LoVo (cell line): ENCODE measurements at regions not wholly inside any gene's neighbourhood (a gene's known extent, or its start where the extent isn't known, plus 50 kb on each side); places are given as distances from the start of the nearest gene placed in this dataset.
A peak's percentile ranks its signal among the peaks of the same experiment; 100 is the strongest.

Experiments used
- DNase-seq: peaks from one replicate; pipeline ENCODE4 v3.0.0-alpha.2; 2016; ENCODE audit warnings: low spot score

GRCh38 chr20:24762791-24763350 lies 186.2 kb upstream of the CST7 start:
- DNase-seq, result no peak

- DNase-seq, result no peak
These were observed 185.6 kb upstream of the CST7 start for GRCh38 chr20:24763386-24764026.

- DNase-seq, result no peak
These were observed 184.9 kb upstream of the CST7 start for GRCh38 chr20:24764027-24764793.

GRCh38 chr20:24764794-24765202 lies 184.3 kb upstream of the CST7 start:
- DNase-seq, result no peak

- no peak for DNase-seq
These were observed 183.5 kb upstream of the CST7 start for GRCh38 chr20:24765316-24766142.

- DNase-seq, result no peak
These were observed 182.9 kb upstream of the CST7 start for GRCh38 chr20:24766143-24766527.

- no peak for DNase-seq
These were observed 182.0 kb upstream of the CST7 start for GRCh38 chr20:24766826-24767622.

- DNase-seq, result no peak
These were observed 181.4 kb upstream of the CST7 start for GRCh38 chr20:24767623-24768100.

GRCh38 chr20:24768201-24768636 lies 180.8 kb upstream of the CST7 start:
- no peak for DNase-seq

- DNase-seq, result no peak
These were observed 180.1 kb upstream of the CST7 start for GRCh38 chr20:24768713-24769601.

GRCh38 chr20:24769878-24770627 lies 179.0 kb upstream of the CST7 start:
- DNase-seq, result no peak

- no peak for DNase-seq
These were observed 178.2 kb upstream of the CST7 start for GRCh38 chr20:24770628-24771541.

- DNase-seq, result no peak
These were observed 177.5 kb upstream of the CST7 start for GRCh38 chr20:24771542-24772061.

- no peak for DNase-seq
These were observed 176.4 kb upstream of the CST7 start for GRCh38 chr20:24772667-24773066.

GRCh38 chr20:24773168-24773567 lies 175.9 kb upstream of the CST7 start:
- no peak for DNase-seq

GRCh38 chr20:24773751-24774201 lies 175.3 kb upstream of the CST7 start:
- DNase-seq, result peak; percentile 2

GRCh38 chr20:24775966-24776365 lies 173.1 kb upstream of the CST7 start:
- no peak for DNase-seq

GRCh38 chr20:24776755-24777271 lies 172.3 kb upstream of the CST7 start:
- DNase-seq, result no peak
